ENCODE measurements at regions not wholly inside any gene's neighbourhood (a gene's known extent, or its start where the extent isn't known, plus 50 kb on each side); places are given as distances from the start of the nearest gene placed in this dataset.

DNA sequence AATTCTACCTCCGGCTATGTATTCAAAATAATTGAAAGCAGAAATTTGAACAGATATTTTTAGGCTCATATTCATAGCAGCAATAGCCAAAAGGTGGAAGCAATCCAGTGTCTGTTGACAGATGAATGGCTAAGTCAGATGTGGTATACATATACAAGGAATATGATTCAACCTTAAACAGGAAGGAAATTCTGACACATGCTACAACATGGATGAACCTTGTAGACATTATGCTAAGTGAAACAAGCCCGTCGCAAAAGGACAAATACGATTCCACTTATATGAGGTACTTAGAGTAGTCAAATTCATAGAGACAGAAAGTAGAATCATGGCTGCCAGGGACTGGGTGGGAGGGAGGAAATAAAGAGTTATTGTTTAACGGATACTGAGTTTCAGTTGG lies 331.6 kb downstream of the PCNX1 start:
- TF ChIP-seq, protein P1, sequence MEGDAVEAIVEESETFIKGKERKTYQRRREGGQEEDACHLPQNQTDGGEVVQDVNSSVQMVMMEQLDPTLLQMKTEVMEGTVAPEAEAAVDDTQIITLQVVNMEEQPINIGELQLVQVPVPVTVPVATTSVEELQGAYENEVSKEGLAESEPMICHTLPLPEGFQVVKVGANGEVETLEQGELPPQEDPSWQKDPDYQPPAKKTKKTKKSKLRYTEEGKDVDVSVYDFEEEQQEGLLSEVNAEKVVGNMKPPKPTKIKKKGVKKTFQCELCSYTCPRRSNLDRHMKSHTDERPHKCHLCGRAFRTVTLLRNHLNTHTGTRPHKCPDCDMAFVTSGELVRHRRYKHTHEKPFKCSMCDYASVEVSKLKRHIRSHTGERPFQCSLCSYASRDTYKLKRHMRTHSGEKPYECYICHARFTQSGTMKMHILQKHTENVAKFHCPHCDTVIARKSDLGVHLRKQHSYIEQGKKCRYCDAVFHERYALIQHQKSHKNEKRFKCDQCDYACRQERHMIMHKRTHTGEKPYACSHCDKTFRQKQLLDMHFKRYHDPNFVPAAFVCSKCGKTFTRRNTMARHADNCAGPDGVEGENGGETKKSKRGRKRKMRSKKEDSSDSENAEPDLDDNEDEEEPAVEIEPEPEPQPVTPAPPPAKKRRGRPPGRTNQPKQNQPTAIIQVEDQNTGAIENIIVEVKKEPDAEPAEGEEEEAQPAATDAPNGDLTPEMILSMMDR (conservative IDR thresholded peaks at IDR 0.05; ENCODE audit: low read depth, low read length) = no peak
- no peak for TF ChIP-seq POLR2A (IDR thresholded peaks at IDR 0.05; ENCODE audit: low read depth, low read length)
- TF ChIP-seq, protein P2, sequence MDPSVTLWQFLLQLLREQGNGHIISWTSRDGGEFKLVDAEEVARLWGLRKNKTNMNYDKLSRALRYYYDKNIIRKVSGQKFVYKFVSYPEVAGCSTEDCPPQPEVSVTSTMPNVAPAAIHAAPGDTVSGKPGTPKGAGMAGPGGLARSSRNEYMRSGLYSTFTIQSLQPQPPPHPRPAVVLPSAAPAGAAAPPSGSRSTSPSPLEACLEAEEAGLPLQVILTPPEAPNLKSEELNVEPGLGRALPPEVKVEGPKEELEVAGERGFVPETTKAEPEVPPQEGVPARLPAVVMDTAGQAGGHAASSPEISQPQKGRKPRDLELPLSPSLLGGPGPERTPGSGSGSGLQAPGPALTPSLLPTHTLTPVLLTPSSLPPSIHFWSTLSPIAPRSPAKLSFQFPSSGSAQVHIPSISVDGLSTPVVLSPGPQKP (IDR thresholded peaks at IDR 0.05; ENCODE audit: borderline replicate concordance, low read depth, low read length) = no peak
- no peak for TF ChIP-seq CHD1 (IDR thresholded peaks at IDR 0.05; ENCODE audit: low read depth, low read length)
- no peak for TF ChIP-seq MAZ (IDR thresholded peaks at IDR 0.05; ENCODE audit: borderline replicate concordance, low read depth, low read length)
- no peak for TF ChIP-seq MXI1 (IDR thresholded peaks at IDR 0.05; ENCODE audit: borderline replicate concordance, low read depth, low read length)
- TF ChIP-seq MAFK (IDR thresholded peaks at IDR 0.05; ENCODE audit: low read depth, low read length) = no peak
